Hematopoietic multipotent progenitor cell treated with erythropoietin and hydrocortisone succinate and interleukin-3 and kit ligand, for 17 days (in vitro differentiated cells): ENCODE measurements at regions not wholly inside any gene's neighbourhood (a gene's known extent, or its start where the extent isn't known, plus 50 kb on each side); places are given as distances from the start of the nearest gene placed in this dataset.
"Not testable (repeated sequence)": the region's sequence is repeated elsewhere in the genome, so short reads cannot be mapped to it uniquely, and the experiment has no call there.

Source experiments
- DNase-seq: peaks from one replicate; pipeline ENCODE4 v3.0.0-alpha.2; 2015; ENCODE audit warnings: low spot score

- DNase-seq, result no peak
These were observed 213.4 kb downstream of the TBX5 start for GRCh38 chr12:114192549-114192948.

DNA sequence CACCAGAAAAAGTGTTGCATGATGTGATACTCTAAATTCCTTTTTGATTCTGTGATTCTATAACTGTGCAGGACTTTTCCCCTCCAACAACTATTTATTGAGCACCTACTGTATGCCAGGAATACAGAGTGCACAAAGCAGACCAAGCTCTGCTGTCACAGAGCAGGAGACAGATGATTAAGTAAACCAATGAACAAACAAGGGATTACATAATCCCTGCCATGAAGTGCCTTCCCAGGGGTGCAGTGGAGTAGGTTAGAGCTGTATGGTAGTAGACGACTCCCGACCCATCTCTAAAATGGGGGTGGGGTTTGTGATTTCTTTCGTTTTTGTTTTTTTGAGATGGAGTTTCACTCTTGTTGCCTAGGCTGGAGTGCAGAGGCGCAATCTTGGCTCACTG, 213.9 kb downstream of the TBX5 start:
- DNase-seq, result no peak

DNA sequence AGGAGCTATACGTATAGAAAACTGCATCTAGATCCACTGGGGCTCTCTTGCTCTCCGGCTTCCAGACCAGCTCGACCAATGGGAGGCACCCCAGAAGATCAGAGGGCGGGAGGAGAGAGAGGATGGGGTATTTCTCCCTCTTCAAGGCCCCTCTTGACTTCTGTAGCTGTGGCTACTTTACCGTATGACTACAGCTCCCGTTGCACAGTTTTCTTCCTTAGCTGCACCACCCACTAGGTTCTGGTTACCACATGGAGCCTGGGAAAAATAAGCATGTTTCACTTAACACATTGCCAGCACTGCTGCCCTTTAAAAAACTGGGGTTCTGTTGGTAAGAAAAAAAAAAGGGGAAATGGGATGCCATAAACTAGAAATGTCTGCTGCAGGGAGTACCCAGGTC, 214.4 kb downstream of the TBX5 start:
- DNase-seq, result no peak

DNA sequence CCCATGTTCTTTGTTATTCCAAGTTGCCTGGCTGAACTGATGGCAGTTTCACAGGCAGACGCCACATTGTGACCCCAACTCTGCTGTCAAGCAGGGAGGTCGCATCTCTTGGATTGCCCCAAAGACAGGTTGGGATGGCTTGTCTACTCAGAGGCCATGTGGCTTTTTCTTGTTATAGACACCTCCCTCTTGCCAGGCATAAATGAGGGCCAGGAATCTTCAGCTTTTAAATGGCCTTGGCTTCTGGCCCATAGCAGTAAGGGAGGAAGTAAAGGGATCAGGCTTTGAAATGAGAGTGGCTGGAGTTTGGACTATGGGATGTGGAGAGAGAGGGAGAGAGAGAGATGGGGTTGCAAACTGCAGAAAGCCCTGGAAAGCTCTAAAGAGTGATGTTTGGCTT, 215.0 kb downstream of the TBX5 start:
- no peak for DNase-seq

DNA sequence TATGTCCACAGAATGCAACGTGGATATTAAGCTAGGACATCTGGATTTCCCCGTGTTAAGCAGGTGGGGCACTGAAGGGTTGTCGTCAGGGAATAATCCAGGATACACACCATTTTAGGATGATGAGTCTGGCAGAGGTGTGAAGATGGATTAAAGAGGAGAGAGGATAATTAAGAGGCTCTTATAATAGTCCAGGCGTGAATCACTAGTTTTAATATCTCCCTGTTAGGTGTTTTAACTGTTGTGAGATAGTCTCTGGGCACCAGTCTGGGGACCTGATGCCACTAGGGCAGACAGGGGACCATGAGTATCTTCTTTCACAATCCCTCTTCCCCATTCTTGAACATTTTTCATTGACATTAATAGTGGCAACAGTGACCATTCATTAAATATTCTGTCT, 216.7 kb downstream of the TBX5 start:
- no peak for DNase-seq

GRCh38 chr12:114186241-114187002, 219.5 kb downstream of the TBX5 start:
- no peak for DNase-seq

GRCh38 chr12:114185036-114185435, 218.9 kb upstream of the RBM19 start:
- no peak for DNase-seq

DNA sequence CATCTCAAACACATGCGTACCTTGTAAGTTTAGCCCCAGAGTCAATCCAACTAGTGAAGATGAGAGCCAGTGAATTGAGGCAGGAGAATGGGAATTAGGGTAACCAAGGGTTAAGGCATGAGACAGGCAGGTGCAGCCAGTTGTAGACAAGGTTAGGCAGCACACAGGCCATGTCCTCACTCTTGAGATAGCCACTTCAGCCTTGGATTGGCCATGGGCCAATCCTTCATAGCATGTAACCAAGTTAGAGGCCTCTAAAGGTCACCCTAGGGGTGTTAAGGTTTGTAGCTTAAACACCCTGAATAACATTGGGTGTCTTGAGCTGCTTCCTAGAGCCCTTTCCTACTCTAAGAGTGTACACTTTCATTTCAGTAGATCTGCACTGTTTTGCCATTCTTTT, 208.2 kb upstream of the RBM19 start:
- no peak for DNase-seq

DNA sequence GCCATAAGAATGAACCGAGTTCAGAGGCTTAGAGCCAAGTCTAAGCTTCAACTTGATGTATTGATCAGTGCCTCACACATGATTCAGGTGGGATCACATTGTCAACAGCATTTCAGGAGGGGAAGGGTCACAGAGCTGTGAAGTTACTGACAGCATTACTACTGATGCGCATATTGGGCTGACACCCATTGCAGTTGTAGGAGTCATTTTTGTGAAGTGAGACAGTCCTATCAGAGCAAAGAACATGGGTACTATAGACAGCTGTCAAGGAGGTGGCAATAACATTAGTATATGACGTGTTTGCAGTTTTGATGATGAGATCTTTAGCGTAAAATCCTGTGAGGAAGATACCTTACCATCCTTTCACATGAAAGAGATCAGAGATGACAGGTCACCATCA, 206.0 kb upstream of the RBM19 start:
- no peak for DNase-seq

DNA sequence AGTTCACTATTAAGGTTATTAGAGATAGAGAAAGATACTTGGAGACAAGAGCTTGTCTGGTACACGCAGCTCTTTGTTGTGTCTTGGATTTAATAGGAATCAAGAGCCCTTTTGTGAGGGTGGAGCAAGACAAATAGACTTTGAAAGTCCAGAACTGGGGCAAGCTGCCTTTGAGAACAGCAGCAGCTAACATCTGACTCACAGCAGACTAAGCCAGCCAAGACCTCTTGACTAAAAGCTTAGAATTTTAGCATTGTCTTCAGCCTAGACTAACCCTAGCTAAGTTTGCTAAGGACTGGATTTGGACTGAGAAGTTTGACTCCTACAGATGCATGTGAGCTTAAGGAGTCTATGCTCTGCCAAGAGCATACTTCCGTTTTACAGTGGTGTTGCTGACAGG, 201.9 kb upstream of the RBM19 start:
- DNase-seq, result no peak

DNA sequence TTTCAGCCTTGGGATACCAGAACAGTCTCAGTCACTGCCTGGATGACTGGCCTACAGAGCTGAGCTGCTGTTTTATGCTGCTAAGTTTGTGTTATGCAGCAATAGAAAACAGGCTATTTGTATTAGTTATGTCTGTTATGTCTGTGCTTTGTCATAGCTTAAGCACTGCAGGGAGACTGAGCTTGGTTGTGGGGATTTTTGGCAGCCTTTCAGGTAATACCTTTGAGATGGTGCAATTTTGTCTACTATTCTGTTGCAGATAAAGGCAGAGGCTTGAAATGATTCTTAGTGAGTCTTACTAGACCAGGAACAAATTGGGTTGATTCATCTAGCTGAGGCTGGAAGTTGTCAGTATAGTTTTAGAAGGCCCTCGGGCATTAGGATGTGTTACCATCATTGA, 201.3 kb upstream of the RBM19 start:
- no peak for DNase-seq

DNA sequence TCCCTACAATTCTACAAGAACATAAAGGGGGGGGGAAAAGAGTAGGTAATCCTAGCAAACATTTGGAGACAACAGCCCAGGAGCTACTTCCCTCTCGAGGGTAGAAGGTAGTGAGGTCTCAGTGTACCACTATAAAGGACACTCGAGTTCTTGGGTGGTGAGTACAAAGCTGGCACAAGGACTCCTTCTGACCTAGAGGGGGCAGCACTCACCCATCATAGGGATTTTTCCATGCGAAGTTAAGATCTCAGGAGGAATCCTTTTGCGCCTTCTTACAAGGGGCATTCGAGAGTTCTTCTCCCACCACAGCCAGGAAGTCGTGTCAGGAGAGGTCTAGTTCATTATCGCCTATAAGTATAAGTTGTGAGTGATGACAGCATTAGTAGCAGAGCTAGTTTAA, 200.2 kb upstream of the RBM19 start:
- DNase-seq, result no peak

DNA sequence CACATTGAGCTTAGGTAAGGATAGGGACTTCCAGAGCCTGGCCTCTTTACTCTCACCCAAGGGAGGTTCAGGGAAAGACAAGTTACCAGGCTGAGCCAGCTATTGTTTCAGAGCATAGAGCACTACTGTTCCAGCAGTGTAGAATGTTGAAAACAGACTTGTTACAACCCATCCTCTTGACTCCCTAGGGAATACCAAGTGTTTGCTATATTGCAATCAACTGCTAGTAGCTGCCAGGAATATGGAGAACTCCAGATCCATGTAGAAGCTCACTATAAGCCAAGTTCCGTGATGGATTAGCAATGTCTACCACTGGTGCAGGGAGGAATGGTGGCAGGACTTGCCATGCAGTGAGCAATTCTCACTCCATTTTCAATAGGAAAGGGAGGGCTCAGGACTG, 199.8 kb upstream of the RBM19 start:
- DNase-seq, result no peak

DNA sequence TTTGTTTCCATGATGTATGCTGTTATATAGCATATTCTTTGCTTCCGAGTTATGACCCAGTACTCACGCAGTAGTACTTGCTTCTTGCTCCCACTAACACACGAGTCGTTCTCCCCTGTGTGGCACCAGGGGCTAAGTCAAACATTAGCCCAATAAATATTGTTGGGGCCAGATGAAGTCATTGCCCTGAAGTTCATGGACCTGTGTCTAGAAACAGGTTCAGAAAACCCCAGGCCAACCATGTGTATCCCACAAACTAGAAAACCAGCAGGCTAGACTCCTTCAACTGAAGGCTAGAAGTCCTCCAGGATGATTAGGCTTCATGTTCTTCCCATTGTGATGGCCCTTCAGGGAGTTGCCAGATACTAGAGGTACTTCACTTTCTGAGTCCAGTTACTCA, 198.2 kb upstream of the RBM19 start:
- DNase-seq, result no peak

GRCh38 chr12:114163771-114164170, 197.6 kb upstream of the RBM19 start:
- no peak for DNase-seq

DNA sequence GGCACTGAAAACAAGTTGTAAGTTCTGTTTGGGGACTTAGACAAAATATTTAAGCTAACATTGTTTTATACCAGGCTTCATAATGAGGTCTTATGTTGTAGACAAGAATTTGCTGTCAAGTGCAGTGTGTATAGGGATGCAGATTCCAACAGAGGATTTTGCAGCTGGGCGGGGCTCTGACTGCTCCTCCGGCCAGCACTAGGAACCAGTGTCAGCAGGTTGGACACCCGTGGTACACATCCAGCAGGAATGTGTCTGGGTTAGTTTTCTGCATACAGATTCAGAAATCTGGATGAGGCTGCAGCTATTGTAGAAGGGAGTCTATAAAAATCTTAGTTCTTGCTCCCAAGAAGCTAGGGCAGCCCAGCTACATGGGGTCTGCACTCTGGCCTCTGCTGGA, 194.3 kb upstream of the RBM19 start:
- DNase-seq, result no peak

- DNase-seq, result no peak
These were observed 186.8 kb upstream of the RBM19 start for GRCh38 chr12:114152890-114153289.

DNA sequence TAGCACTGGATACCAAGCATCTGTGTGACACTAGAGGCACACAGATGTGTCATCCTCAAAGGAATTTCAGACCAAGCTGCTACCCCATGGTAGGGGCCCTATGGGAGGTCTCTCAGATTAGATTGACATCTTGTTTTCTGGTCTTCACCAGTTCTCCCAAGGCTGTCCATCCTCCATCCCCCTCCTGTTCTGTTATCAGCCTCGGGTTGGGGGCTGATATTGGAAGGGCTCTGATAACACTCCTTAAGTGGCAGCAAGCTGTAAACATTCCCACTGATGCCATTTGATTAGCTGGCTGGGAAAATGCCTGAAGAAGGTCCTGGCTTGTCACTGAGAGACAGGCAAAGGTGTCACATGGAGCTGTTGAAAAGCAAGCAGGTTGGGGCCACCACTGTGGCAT, 185.9 kb upstream of the RBM19 start:
- no peak for DNase-seq

GRCh38 chr12:114150584-114150983, 184.5 kb upstream of the RBM19 start:
- not testable (repeated sequence) for DNase-seq

DNA sequence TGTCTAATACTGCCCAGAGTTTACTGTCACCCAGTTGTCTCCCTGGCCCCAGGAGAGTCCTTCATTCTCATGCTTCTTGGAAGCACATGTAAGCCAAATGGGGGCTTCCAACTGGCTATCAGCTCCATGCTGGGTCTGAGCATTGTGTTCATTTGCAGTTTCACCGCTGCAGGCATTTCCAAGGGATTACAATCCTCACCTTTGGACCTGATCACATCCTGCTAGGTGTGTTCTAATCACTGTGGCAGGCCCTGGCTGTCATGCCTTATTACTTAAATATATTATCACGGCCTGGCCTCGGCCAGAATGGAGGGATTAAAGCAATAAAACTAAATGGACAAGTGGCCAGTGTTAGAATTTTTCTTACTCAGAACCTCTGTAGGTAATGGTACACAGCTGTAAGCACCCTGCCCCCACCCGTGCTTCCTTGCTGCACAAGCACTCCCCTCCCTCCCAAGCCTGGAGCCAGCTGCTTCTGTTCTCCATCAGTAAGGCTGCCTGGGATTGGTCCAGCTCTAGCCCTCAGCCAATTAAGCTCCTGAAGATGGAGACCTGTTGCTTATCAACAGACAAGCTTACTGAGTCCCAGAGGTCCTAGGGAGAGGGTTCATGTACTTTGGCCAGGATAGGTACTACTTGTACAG, 175.9 kb upstream of the RBM19 start:
- no peak for DNase-seq

DNA sequence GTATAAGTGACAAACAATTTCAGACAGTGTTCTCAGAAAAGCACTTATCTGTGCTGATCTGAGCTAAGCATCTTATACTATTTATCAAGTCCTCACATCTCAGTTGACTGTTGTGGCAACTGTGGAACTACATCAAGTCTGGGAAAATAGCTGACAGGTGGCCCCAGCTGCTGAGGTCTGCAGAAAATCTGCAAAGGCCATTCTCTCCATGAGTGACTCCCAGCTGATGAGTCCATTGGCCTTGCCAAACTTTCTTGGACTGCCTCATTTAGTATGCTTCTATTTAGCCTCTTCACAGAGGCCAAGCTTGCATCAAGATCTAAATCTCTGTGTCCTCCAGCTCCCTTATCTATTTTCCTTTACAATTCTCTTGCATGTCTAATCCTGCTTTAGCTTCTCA, 174.5 kb upstream of the RBM19 start:
- DNase-seq, result no peak

- DNase-seq, result no peak
These were observed 170.5 kb upstream of the RBM19 start for GRCh38 chr12:114136631-114137030.

GRCh38 chr12:114134922-114135321, 168.8 kb upstream of the RBM19 start:
- no peak for DNase-seq

DNA sequence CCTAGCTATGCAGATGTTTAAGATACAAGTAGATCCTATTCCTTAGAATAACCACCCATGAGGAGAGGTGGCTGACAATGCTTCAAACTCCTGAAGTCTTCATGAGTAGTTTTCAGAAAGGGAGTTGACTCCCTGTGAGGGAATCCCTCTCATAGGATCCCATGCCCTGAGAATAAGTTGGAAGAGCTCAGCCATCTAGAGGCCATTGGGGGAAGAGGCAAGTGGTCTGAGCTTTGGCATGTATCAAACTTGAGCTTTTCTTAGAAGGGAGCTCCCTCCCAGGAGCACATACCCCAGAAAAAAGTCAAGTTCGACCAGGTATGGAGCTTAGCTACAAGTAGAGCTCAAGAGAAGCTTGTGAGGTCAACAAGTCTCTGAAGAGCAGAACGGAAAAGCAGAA, 165.7 kb upstream of the RBM19 start:
- DNase-seq, result no peak
